GM12891 (cell line): ENCODE measurements at regions not wholly inside any gene's neighbourhood (a gene's known extent, or its start where the extent isn't known, plus 50 kb on each side); places are given as distances from the start of the nearest gene placed in this dataset.
"Not testable (repeated sequence)": the region's sequence is repeated elsewhere in the genome, so short reads cannot be mapped to it uniquely, and the experiment has no call there.

Source experiments
- DNase-seq: peaks from one replicate; pipeline ENCODE4 v3.0.0; 2011; ENCODE audit warnings: low spot score; ENCODE audit not compliant: insufficient read length
- FAIRE-seq: peaks from 2 replicates; lab custom pipeline; 2011; peaks lifted over from hg19 to GRCh38; lab: Jason Lieb, UNC
- PAX5 ChIP-seq: IDR thresholded peaks from 2 replicates; pipeline ENCODE4 v1.6.1; 2011; ENCODE audit warnings: low read length, moderate library complexity, mild to moderate bottlenecking; ENCODE audit not compliant: insufficient read depth, severe bottlenecking
- POLR2A ChIP-seq: IDR thresholded peaks from 2 replicates; pipeline ENCODE4 v1.6.1; 2011; ENCODE audit warnings: low read depth, low read length, control low read depth
- POLR2AphosphoS5 ChIP-seq: IDR thresholded peaks from 2 replicates; pipeline ENCODE4 v1.6.1; 2011; ENCODE audit warnings: low read depth, low read length, control low read depth
- POU2F2 ChIP-seq: IDR thresholded peaks from 2 replicates; pipeline ENCODE4 v1.6.1; 2011; ENCODE audit warnings: low read depth, mild to moderate bottlenecking, control low read depth, low read length, moderate library complexity
- SPI1 ChIP-seq: IDR thresholded peaks from 2 replicates; pipeline ENCODE4 v1.6.1; 2011; ENCODE audit warnings: low read depth, low read length, control low read depth
- TAF1 ChIP-seq: IDR thresholded peaks from 2 replicates; pipeline ENCODE4 v1.6.1; 2011; ENCODE audit warnings: low read depth, low read length, control low read depth

DNA sequence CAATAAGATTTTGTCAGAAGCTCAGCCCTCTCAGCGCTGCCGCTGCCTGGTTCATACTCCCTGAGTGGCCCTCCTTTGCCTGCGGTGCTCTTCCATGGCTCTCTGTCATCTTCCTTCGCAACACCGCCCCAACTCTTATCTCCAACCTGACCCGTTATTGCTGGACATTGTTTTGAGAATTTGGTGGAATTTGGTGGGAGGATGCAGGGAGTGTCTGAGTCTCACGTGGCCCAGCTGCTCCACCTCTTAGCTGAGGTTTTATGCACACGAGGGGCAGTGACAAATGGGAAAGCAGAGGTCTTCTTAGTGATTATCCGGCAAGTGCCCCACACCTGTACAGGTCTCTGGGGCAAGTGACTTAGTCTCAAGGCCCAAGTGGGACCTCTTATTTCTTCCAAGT is 97.5 kb upstream of the RPH3A start:
- DNase-seq (no peak), FAIRE-seq (no peak)
- TF ChIP-seq POLR2A: no peak
- no peak for TF ChIP-seq PAX5
- TF ChIP-seq POU2F2: no peak
- no peak for TF ChIP-seq TAF1
- TF ChIP-seq SPI1: no peak
- TF ChIP-seq POLR2AphosphoS5: no peak

DNA sequence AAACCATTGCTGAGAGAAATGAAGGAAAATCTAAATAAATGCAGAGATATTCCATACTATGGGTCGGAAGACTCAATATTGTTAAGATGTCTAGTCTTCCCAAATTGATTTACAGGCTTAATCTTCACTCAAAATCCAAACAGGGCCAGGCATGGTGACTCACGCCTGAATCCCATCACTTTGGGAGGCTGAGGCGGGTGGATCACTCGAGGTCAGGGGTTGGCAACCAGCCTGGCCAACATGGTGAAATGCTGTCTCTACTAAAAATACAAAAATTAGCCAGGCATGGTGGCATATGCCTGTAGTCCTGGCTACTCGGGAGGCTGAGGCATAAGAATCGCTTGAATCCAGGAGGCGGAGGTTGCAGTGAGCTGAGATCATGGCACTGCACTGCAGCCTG is 94.1 kb upstream of the RPH3A start:
- FAIRE-seq, DNase-seq: not testable (repeated sequence)

DNA sequence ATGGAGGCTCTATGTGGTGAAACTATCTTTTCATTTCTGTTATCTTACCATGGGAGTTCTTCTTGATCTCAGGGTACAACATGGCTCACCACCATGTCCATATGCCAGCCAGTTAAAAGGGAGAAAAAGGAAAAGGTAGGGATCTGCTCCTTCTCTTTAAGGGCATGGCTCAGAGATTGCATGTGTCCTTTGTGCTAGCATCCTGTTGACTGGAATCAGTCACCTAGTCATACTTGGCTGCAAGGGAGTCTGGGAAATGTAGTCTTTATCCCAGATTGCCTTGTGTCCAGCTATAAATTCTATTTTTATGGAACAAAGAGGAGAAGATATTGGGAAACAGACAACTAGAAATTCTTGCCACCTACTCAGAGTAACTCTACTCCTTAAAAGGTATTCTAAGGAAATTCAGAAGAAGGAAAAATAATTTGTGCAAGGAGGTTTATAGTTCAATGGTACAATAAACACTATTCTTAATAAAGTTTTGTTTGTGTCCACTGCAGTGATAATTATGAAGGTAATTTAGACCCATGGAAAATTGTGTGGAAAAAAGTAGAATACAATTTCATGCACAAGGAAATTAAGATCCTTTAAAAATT is 86.4 kb upstream of the RPH3A start:
- DNase-seq (no peak), FAIRE-seq (no peak)
- no peak for TF ChIP-seq TAF1
- no peak for TF ChIP-seq SPI1
- no peak for TF ChIP-seq POLR2A
- TF ChIP-seq PAX5: no peak
- TF ChIP-seq POU2F2: no peak
- no peak for TF ChIP-seq POLR2AphosphoS5

DNA sequence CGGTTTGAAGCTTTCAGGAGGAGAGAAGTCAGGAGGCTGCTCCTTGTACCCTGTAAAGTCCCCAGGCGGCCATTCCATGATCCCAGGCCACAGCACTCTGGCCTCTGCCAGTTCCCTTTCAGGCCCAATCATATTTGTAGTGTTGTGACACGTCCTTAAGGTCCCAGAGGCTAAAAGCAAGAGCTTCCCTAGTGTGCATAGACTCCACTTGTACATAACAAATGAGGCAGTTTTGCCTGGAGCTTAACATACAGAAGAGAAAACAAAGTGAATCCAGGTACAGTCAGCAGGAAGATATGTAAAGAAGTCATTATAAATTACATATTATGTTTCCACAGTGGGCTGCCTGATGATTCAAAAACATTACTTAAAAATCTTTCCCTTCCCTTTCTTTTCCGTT is 81.1 kb upstream of the RPH3A start:
- DNase-seq: no peak
- TF ChIP-seq TAF1 (no peak), POLR2AphosphoS5 (no peak), POU2F2 (no peak), PAX5 (no peak), POLR2A (no peak)
- no peak for FAIRE-seq

DNA sequence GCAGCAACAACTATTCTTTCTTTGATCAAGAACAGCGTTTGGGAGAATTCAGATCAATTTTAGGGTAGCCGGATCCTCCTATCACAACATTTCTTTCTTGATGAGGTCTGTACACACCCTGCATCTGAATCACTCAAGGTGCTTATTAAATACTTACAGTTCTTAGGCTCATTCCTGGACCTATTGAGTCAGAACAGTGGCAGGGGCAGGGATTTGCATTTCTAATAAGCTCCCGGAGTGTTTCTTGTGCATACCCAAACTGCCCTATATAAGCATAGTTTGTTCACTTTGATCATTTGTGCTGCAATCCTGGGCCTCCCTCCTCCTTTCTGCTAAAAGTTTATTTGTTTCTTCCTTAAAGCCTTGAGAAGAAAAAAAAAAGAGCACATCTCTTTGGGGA is 80.5 kb upstream of the RPH3A start:
- DNase-seq: no peak
- no peak for TF ChIP-seq PAX5
- TF ChIP-seq SPI1: no peak
- no peak for TF ChIP-seq TAF1
- no peak for TF ChIP-seq POLR2A
- TF ChIP-seq POU2F2: no peak
- no peak for TF ChIP-seq POLR2AphosphoS5
- no peak for FAIRE-seq

DNA sequence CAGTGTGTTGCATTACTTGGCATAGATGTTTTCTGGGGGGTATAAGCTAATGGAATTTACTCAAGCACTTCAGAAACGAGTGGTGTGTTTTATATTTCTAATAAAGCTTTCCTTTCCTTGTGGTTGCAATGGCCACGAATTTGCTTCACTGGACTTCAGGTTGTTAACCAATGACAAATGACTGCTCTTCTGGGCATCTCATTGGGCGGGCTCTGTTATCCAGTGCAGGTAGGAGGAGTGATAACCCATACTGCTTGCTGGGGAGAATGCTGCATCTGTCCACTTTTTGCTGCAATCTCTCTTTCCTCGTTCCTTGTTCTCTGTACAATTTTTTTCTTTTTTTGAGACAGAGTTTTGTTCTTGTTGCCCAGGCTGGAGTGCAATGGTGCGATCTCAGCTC is 80.0 kb upstream of the RPH3A start:
- DNase-seq (no peak), FAIRE-seq (no peak)
- TF ChIP-seq PAX5: no peak
- TF ChIP-seq TAF1: no peak
- no peak for TF ChIP-seq SPI1
- no peak for TF ChIP-seq POLR2A
- TF ChIP-seq POU2F2: no peak
- no peak for TF ChIP-seq POLR2AphosphoS5

DNA sequence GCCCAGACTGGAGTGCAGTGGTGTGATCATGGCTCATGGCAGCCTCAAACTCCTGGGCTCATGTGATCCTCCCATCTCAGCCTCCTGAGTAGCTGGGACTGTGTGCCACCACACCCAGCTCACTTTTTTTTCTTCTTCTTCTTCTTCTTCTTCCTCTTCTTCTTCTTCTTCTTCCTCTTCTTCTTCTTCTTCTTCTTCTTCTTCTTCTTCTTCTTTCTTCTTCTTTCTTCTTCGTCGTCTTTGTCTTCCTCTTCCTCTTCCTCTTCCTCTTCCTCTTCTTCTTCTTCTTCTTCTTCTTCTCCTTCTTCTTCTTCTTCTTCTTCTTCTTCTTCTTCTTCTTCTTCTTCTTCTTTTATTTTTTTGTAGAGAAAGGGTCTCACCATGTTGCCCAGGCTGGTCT is 78.8 kb upstream of the RPH3A start:
- FAIRE-seq, DNase-seq: not testable (repeated sequence)

DNA sequence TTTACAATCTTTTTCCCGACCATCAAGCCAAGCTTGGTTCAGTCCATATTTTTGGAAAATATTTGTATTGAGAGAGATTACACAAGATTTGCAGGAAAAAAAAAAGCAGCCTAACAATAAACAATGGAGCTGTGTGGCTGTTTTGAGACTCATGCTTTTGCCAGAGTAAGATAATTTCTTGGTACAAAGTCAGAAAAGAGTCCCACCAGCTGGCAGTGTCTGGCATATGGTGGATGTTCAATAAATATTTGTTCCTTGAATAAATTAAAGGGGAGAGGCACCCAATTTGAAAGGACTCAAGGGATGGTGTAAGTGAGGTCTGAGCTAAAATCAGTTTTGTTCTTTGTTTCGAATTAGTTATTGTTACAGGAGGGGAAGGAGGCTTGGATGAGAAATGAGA is 78.1 kb upstream of the RPH3A start:
- DNase-seq (no peak), FAIRE-seq (no peak)
- TF ChIP-seq PAX5 (no peak), POU2F2 (no peak), POLR2AphosphoS5 (no peak), POLR2A (no peak), SPI1 (no peak), TAF1 (no peak)

DNA sequence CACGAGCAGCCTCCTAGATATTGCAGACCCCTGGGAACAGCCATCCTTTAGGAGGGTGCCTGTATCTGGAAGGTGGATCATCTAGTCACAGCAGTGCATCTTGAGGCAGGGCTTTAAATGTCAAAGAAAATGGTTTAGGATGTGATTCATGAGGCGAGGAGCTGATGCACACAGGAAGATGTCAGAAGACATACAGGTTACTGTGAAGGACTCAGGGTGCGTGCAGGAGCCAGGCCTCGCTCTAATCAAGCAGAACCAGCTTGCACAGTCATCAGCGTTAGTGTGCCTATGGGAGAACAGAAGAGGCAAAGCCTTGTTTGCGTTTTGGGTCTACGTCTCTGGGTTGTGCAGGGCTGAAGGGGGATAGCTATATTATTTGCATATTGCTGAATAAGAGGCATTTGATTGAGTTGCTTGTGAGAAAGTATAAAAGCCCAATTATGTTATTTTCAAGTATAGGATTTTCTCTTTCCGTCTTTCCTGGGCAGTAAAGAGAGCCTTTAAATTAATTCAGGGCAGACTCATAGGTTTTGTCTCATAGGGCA is 77.3 kb upstream of the RPH3A start:
- no peak for DNase-seq
- FAIRE-seq: no peak
- no peak for TF ChIP-seq SPI1
- no peak for TF ChIP-seq TAF1
- TF ChIP-seq POLR2A: no peak
- no peak for TF ChIP-seq POU2F2
- no peak for TF ChIP-seq POLR2AphosphoS5
- no peak for TF ChIP-seq PAX5
